SU-DHL-6 (cell line): ENCODE measurements at regions not wholly inside any gene's neighbourhood (a gene's known extent, or its start where the extent isn't known, plus 50 kb on each side); places are given as distances from the start of the nearest gene placed in this dataset.

Experiments used
- H2AFZ ChIP-seq: fragments of 200-600 bp; sonication (generic); 2 replicates; pipeline ENCODE4 v1.6.1; 2014; ENCODE audit warnings: low read depth, mild to moderate bottlenecking, moderate library complexity, mixed read lengths, antibody characterized with exemption, low read length; ENCODE audit not compliant: severe bottlenecking
- H3F3A ChIP-seq: fragments of 200-600 bp; shearing (Covaris generic); 2 replicates; pipeline ENCODE4 v1.6.0; 2016; ENCODE audit warnings: antibody characterized with exemption, mild to moderate bottlenecking; ENCODE audit not compliant: insufficient read depth
- H3K27ac ChIP-seq: fragments of 200-600 bp; sonication (generic); 2 replicates; pipeline ENCODE4 v1.5.1; 2016; ENCODE audit warnings: low read depth, mild to moderate bottlenecking, low read length, moderate library complexity, mixed read lengths
- H3K27me3 ChIP-seq: fragments of 200-600 bp; sonication (generic), shearing (Covaris generic); 2 replicates; pipeline ENCODE4 v1.6.0; 2014; ENCODE audit warnings: mild to moderate bottlenecking, low read length
- H3K36me3 ChIP-seq: fragments of 200-600 bp; sonication (generic); 2 replicates; pipeline ENCODE4 v1.6.1; 2014; ENCODE audit warnings: mild to moderate bottlenecking, low read length, mixed read lengths
- H3K4me2 ChIP-seq: fragments of 300-600, 200-600 bp; shearing (Covaris generic), sonication (generic); 2 replicates; pipeline ENCODE4 v1.6.0; 2014; ENCODE audit warnings: low read length, low read depth, mild to moderate bottlenecking; ENCODE audit not compliant: poor library complexity, severe bottlenecking
- H3K4me3 ChIP-seq: fragments of 200-600 bp; sonication (generic); 2 replicates; pipeline ENCODE4 v1.5.1; 2014; ENCODE audit warnings: antibody characterized with exemption, low read length, mild to moderate bottlenecking, mixed read lengths; ENCODE audit not compliant: insufficient read depth, poor library complexity, severe bottlenecking
- H3K79me2 ChIP-seq: fragments of 200-600 bp; sonication (generic); 2 replicates; pipeline ENCODE4 v1.6.1; 2014; ENCODE audit warnings: mild to moderate bottlenecking, low read length, moderate library complexity; ENCODE audit not compliant: insufficient read depth
- H3K9ac ChIP-seq: fragments of 200-600 bp; sonication (generic); 2 replicates; pipeline ENCODE4 v1.7.0; 2014; ENCODE audit warnings: mild to moderate bottlenecking, low read length
- H3K9me2 ChIP-seq: fragments of 200-600 bp; sonication (generic); replicated peaks from 2 replicates; pipeline ENCODE4 v1.6.1; 2014; ENCODE audit warnings: low read length; ENCODE audit not compliant: insufficient read depth
- H3K9me3 ChIP-seq: fragments of 200-600 bp; sonication (generic); 2 replicates; pipeline ENCODE4 v1.6.1; 2014; ENCODE audit warnings: low read length, mixed read lengths; ENCODE audit not compliant: insufficient read depth
- H4K20me1 ChIP-seq: fragments of 200-600 bp; sonication (generic); 2 replicates; pipeline ENCODE4 v1.6.1; 2014; ENCODE audit warnings: low read depth, mild to moderate bottlenecking, antibody characterized with exemption, low read length, moderate library complexity, mixed read lengths
- CTCF ChIP-seq: fragments of 200-600 bp; sonication (generic); IDR thresholded peaks from one replicate; pipeline ENCODE4 v1.5.1; 2017; ENCODE audit warnings: antibody characterized with exemption, mild to moderate bottlenecking, low read length, moderate library complexity; ENCODE audit not compliant: insufficient read depth, poor library complexity, severe bottlenecking
- EZH2phosphoT487 ChIP-seq: fragments of 200-600 bp; sonication (generic), shearing (Covaris generic); conservative IDR thresholded peaks from 2 replicates; pipeline ENCODE4 v1.6.1; 2018; ENCODE audit warnings: mild to moderate bottlenecking, antibody characterized with exemption, low read length, moderate library complexity, mixed read lengths

- no peak for TF ChIP-seq CTCF
- TF ChIP-seq EZH2phosphoT487 = no peak
- Histone ChIP-seq H2AFZ (no peak overlapping the region), H3K9ac (no peak overlapping the region), H3K9me2 (no peaks in the 10 kb centered on the region), H3K36me3 (no peaks in the 10 kb centered on the region), H3F3A (no peaks in the 10 kb centered on the region), H3K27me3 (no peaks in the 10 kb centered on the region), H4K20me1 (no peaks in the 10 kb centered on the region), H3K4me3 (no peak overlapping the region), H3K9me3 (no peaks in the 10 kb centered on the region), H3K4me2 (no peak overlapping the region), H3K27ac (no peak overlapping the region), H3K79me2 (no peaks in the 10 kb centered on the region)
Observed at GRCh38 chr3:110644203-110644602, 427.4 kb upstream of the NECTIN3 start.

- Histone ChIP-seq H3K36me3 (no peaks in the 10 kb centered on the region), H3K9me2 (no peaks in the 10 kb centered on the region), H3K9ac (no peak overlapping the region), H3K79me2 (no peaks in the 10 kb centered on the region), H3K4me2 (no peak overlapping the region), H3K4me3 (no peak overlapping the region), H3K27ac (no peak overlapping the region), H3F3A (no peaks in the 10 kb centered on the region), H2AFZ (no peak overlapping the region), H3K9me3 (no peaks in the 10 kb centered on the region), H4K20me1 (no peaks in the 10 kb centered on the region), H3K27me3 (no peaks in the 10 kb centered on the region)
- TF ChIP-seq CTCF (no peak), EZH2phosphoT487 (no peak)
Observed at GRCh38 chr3:110646055-110646454, 425.6 kb upstream of the NECTIN3 start.

DNA sequence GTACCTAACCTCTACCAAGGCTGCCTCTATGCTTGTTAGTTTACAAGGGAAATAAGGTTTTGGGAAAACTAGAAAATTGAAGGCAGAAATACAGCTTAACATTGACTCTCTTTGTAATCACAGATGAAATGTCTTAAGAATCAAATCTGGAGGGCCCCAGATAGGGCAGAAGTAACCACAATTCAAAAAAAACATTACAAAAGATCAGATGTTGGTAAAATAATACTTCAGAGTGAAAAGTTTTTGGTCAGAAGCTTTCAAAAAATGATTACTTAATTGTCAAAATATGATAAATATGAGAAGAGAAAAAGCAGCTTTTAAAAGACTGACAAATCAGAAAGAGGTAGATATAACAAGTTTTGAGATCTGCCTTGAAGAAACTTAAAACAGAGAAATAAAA lies 425.1 kb upstream of the NECTIN3 start:
- Histone ChIP-seq H3K9me2 (no peaks in the 10 kb centered on the region), H3K79me2 (no peaks in the 10 kb centered on the region), H3K4me2 (no peak overlapping the region), H4K20me1 (no peaks in the 10 kb centered on the region), H3K36me3 (no peaks in the 10 kb centered on the region), H3K27me3 (no peaks in the 10 kb centered on the region), H3K9me3 (no peaks in the 10 kb centered on the region), H3K27ac (no peak overlapping the region), H2AFZ (no peak overlapping the region), H3K9ac (no peak overlapping the region), H3K4me3 (no peak overlapping the region), H3F3A (no peaks in the 10 kb centered on the region)
- TF ChIP-seq EZH2phosphoT487 = no peak
- TF ChIP-seq CTCF = no peak

- Histone ChIP-seq H3F3A (no peaks in the 10 kb centered on the region), H4K20me1 (no peaks in the 10 kb centered on the region), H3K4me2 (no peak overlapping the region), H3K27ac (no peak overlapping the region), H3K79me2 (no peaks in the 10 kb centered on the region), H3K9me3 (no peaks in the 10 kb centered on the region), H2AFZ (no peak overlapping the region), H3K27me3 (no peaks in the 10 kb centered on the region), H3K9me2 (no peaks in the 10 kb centered on the region), H3K9ac (no peak overlapping the region), H3K36me3 (no peaks in the 10 kb centered on the region), H3K4me3 (no peak overlapping the region)
- no peak for TF ChIP-seq EZH2phosphoT487
- TF ChIP-seq CTCF = no peak
Observed at GRCh38 chr3:110647586-110647985, 424.0 kb upstream of the NECTIN3 start.
